Activated naive CD8-positive, alpha-beta T cell (primary cell): ENCODE measurements at regions not wholly inside any gene's neighbourhood (a gene's known extent, or its start where the extent isn't known, plus 50 kb on each side); places are given as distances from the start of the nearest gene placed in this dataset.
"Not testable (repeated sequence)": the region's sequence is repeated elsewhere in the genome, so short reads cannot be mapped to it uniquely, and the experiment has no call there.

Source experiments
- H3K27ac Mint-ChIP-seq: one replicate; pipeline ENCODE4 v1.8.0; 2021; ENCODE audit warnings: mixed read lengths
- H3K27me3 Mint-ChIP-seq: one replicate; pipeline ENCODE4 v1.8.0; 2021; ENCODE audit warnings: mixed read lengths
- H3K36me3 Mint-ChIP-seq: one replicate; pipeline ENCODE4 v1.8.0; 2021; ENCODE audit warnings: mixed read lengths
- H3K4me1 Mint-ChIP-seq: one replicate; pipeline ENCODE4 v1.8.0; 2021; ENCODE audit warnings: low read depth, mixed read lengths
- H3K4me3 Mint-ChIP-seq: one replicate; pipeline ENCODE4 v1.8.0; 2021; ENCODE audit warnings: mild to moderate bottlenecking, mixed read lengths
- H3K9me3 Mint-ChIP-seq: one replicate; pipeline ENCODE4 v1.8.0; 2021; ENCODE audit warnings: low read depth, mixed read lengths

GRCh38 chr18:1496096-1496495, 591.4 kb downstream of the ADCYAP1 start:
- Mint-ChIP-seq H3K36me3 (no peaks in the 10 kb centered on the region), H3K4me1 (no peaks in the 10 kb centered on the region), H3K27me3 (no peaks in the 10 kb centered on the region), H3K4me3 (no peak overlapping the region), H3K9me3 (peaks cover 29% of the 10 kb centered on the region), H3K27ac (no peak overlapping the region)

GRCh38 chr18:1498216-1498615, 593.5 kb downstream of the ADCYAP1 start:
- no peak overlapping the region for H3K27ac Mint-ChIP-seq
- H3K4me1 Mint-ChIP-seq, result no peaks in the 10 kb centered on the region
- no peak overlapping the region for H3K4me3 Mint-ChIP-seq
- peaks cover 18% of the 10 kb centered on the region for H3K9me3 Mint-ChIP-seq
- H3K36me3 Mint-ChIP-seq, result no peaks in the 10 kb centered on the region
- H3K27me3 Mint-ChIP-seq, result no peaks in the 10 kb centered on the region

DNA sequence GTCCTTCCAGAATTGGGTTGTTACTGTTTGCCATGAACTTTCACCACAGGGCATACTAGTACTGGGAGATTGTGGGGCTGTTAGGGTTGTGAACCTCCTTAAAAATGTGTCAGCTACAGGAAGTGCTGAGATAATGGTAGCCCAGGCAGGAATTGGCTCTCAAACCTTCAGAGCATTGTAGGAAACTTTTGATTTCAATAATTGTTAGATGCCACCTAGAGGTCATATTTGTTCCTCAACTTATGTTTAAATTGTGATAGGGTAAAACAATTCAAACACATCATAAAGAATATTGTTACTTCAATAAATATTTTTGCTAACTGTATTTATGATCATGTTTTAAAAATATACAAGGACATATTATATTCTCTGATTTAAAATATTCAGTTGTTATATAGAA, 594.6 kb downstream of the ADCYAP1 start:
- Mint-ChIP-seq H3K27ac (no peak overlapping the region), H3K27me3 (no peaks in the 10 kb centered on the region), H3K4me1 (no peaks in the 10 kb centered on the region), H3K4me3 (no peak overlapping the region), H3K9me3 (peaks cover 15% of the 10 kb centered on the region), H3K36me3 (no peaks in the 10 kb centered on the region)

DNA sequence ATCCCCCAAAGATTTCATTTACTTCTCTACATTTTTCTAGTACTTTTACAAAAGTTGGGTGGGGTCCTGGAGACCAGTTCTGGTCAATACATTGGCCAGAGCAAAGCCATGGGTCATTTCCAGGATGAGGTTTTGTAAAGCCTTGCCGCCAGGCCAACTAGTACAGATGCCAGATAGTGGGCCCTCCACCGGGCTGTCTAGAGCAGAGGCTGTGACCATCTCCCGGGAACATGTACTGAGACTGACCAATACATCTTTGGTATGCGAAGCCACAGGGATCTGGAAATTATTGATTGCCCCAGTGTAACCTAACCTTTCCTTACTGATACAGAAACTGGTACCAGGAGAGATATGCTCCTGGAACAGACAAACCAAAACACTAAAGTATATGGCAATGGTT, 599.2 kb downstream of the ADCYAP1 start:
- Mint-ChIP-seq H3K4me1 (no peaks in the 10 kb centered on the region), H3K27me3 (no peaks in the 10 kb centered on the region), H3K27ac (no peak overlapping the region), H3K9me3 (no peaks in the 10 kb centered on the region), H3K4me3 (no peak overlapping the region), H3K36me3 (no peaks in the 10 kb centered on the region)

DNA sequence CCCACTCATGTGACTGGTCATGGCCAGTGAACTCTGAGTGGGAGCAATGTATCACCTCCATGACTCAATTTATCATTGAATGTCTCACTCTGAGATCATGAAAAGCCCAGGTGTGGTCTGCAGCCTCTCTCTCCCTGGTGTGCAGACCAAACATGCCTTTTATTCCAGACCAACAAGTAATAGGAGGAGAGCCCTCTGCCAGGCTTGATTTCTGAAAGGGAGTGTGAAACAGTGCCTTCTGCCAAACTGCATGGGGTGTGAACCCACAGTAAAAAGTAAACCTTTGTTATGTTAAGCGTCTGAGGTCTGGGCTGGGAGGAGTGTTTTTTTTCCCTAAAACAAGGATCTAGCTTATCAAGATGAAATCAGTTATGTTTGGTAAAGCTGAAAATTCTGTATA, 601.2 kb downstream of the ADCYAP1 start:
- Mint-ChIP-seq H3K27ac (no peak overlapping the region), H3K9me3 (no peaks in the 10 kb centered on the region), H3K4me1 (no peaks in the 10 kb centered on the region), H3K4me3 (no peak overlapping the region), H3K36me3 (no peaks in the 10 kb centered on the region), H3K27me3 (no peaks in the 10 kb centered on the region)

GRCh38 chr18:1510542-1511179, 606.0 kb downstream of the ADCYAP1 start:
- Mint-ChIP-seq H3K27me3 (no peaks in the 10 kb centered on the region), H3K27ac (no peak overlapping the region), H3K4me3 (no peak overlapping the region), H3K9me3 (no peaks in the 10 kb centered on the region), H3K4me1 (no peaks in the 10 kb centered on the region), H3K36me3 (no peaks in the 10 kb centered on the region)

GRCh38 chr18:1511619-1512311, 607.1 kb downstream of the ADCYAP1 start:
- Mint-ChIP-seq H3K4me3 (no peak overlapping the region), H3K4me1 (no peaks in the 10 kb centered on the region), H3K27ac (no peak overlapping the region), H3K36me3 (no peaks in the 10 kb centered on the region), H3K27me3 (no peaks in the 10 kb centered on the region), H3K9me3 (no peaks in the 10 kb centered on the region)

DNA sequence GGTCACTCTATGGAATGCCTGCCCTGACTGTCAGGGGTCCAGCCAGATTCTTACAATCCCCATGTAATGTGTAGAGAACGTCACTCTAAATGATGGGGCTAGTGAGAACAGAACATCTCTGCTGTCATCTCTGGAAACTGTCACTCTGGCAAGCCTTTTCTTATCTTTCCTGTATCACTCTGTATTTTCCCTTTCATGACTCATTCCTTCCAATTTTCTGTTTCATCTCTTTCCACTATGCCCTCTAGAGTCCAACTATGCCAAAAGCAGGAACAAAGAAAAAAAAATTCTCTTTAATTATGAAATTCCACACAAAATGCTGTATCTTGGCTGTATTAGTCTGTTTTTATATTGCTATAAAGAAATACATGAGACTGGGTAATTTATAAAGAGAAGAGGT, 608.8 kb downstream of the ADCYAP1 start:
- no peak overlapping the region for H3K4me3 Mint-ChIP-seq
- H3K4me1 Mint-ChIP-seq, result no peaks in the 10 kb centered on the region
- H3K36me3 Mint-ChIP-seq, result no peaks in the 10 kb centered on the region
- H3K9me3 Mint-ChIP-seq, result no peaks in the 10 kb centered on the region
- H3K27ac Mint-ChIP-seq, result no peak overlapping the region
- no peaks in the 10 kb centered on the region for H3K27me3 Mint-ChIP-seq

DNA sequence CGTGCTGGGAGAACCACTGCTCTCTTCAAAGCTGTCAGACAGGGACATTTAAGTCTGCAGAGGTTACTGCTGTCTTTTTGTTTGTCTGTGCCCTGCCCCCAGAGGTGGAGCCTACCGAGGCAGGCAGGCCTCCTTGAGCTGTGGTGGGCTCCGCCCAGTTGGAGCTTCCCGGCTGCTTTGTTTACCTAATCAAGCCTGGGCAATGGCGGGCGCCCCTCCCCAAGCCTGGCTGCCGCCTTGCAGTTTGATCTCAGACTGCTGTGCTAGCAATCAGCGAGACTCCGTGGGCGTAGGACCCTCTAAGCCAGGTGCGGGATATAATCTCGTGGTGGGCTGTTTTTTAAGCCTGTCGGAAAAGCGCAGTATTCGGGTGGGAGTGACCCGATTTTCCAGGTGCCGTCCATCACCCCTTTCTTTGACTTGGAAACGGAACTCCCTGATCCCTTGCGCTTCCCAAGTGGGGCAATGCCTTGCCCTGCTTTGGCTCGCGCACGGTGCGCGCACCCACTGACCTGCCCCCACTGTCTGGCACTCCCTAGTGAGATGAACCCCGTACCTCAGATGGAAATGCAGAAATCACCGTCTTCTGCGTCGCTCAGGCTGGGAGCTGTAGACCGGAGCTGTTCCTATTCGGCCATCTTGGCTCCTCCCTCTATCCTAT, 617.0 kb downstream of the ADCYAP1 start:
- not testable (repeated sequence) for H3K9me3 Mint-ChIP-seq, H3K27me3 Mint-ChIP-seq, H3K36me3 Mint-ChIP-seq, H3K4me3 Mint-ChIP-seq, H3K4me1 Mint-ChIP-seq, H3K27ac Mint-ChIP-seq

DNA sequence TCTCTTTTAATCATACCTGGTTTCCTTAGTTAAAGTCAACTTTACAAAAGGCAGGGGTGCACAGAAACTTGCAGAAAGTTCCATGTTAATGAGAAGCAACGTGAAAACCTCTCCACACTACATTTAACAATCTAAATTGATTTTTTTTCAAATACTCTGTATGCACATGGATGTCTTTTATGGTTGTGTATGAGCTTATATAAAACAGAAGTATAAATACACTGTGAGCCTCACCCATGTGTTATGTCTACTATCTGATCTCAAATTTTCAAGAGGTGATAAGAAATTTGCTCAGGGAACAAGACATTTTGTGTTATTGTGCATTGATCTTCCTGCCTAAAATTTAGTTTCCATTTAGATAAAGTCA, 617.6 kb downstream of the ADCYAP1 start:
- no peaks in the 10 kb centered on the region for H3K27me3 Mint-ChIP-seq

GRCh38 chr18:1526991-1527390, 622.3 kb downstream of the ADCYAP1 start:
- Mint-ChIP-seq H3K4me3 (no peak overlapping the region), H3K27ac (no peak overlapping the region), H3K27me3 (no peaks in the 10 kb centered on the region), H3K9me3 (no peaks in the 10 kb centered on the region), H3K4me1 (no peaks in the 10 kb centered on the region), H3K36me3 (no peaks in the 10 kb centered on the region)

More for the DNA sequence above, 617.6 kb downstream of the ADCYAP1 start:
- Mint-ChIP-seq H3K4me1 (no peaks in the 10 kb centered on the region), H3K27ac (no peak overlapping the region), H3K4me3 (no peak overlapping the region), H3K9me3 (no peaks in the 10 kb centered on the region), H3K36me3 (no peaks in the 10 kb centered on the region)

- H3K9me3 Mint-ChIP-seq, result no peaks in the 10 kb centered on the region
- H3K36me3 Mint-ChIP-seq, result no peaks in the 10 kb centered on the region
- no peaks in the 10 kb centered on the region for H3K4me1 Mint-ChIP-seq
- H3K27me3 Mint-ChIP-seq, result no peaks in the 10 kb centered on the region
- H3K27ac Mint-ChIP-seq, result no peak overlapping the region
- no peak overlapping the region for H3K4me3 Mint-ChIP-seq
These were observed 623.1 kb downstream of the ADCYAP1 start for GRCh38 chr18:1527805-1528204.

GRCh38 chr18:1528447-1528846, 623.8 kb downstream of the ADCYAP1 start:
- Mint-ChIP-seq H3K4me1 (no peaks in the 10 kb centered on the region), H3K27ac (no peak overlapping the region), H3K9me3 (no peaks in the 10 kb centered on the region), H3K36me3 (no peaks in the 10 kb centered on the region), H3K27me3 (no peaks in the 10 kb centered on the region), H3K4me3 (no peak overlapping the region)

- H3K9me3 Mint-ChIP-seq, result no peaks in the 10 kb centered on the region
- no peaks in the 10 kb centered on the region for H3K4me1 Mint-ChIP-seq
- no peak overlapping the region for H3K27ac Mint-ChIP-seq
- H3K27me3 Mint-ChIP-seq, result no peaks in the 10 kb centered on the region
- no peak overlapping the region for H3K4me3 Mint-ChIP-seq
- no peaks in the 10 kb centered on the region for H3K36me3 Mint-ChIP-seq
These were observed 624.4 kb downstream of the ADCYAP1 start for GRCh38 chr18:1528964-1529509.

GRCh38 chr18:1530650-1531049, 626.0 kb downstream of the ADCYAP1 start:
- Mint-ChIP-seq H3K4me1 (no peaks in the 10 kb centered on the region), H3K9me3 (no peaks in the 10 kb centered on the region), H3K36me3 (no peaks in the 10 kb centered on the region), H3K4me3 (no peak overlapping the region), H3K27ac (no peak overlapping the region), H3K27me3 (no peaks in the 10 kb centered on the region)
